ENCODE measurements at regions not wholly inside any gene's neighbourhood (a gene's known extent, or its start where the extent isn't known, plus 50 kb on each side); places are given as distances from the start of the nearest gene placed in this dataset.

DNA sequence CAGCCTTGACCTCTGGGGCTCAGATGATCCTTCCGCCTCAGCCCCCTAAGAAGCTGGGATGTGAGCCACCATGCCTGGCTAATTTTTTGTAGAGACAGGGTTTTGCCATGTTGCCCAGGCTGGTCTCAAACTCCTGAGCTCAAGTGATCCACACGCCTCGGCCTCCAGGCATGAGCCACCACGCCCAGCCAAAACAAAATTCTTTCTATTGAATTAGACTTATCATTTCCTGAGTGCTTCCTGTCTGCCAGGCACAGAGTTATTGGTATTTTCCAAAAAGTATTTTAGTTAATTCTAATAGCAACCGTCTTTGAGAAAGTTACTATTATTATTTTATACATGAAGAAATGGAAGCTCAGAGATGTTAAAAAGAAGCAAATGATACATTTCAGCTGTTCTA, 61.4 kb upstream of the LMO2 start:
- no peak overlapping the region for H3K4me2 ChIP-seq (ENCODE audit: low read depth, low read length, poor library complexity, severe bottlenecking)
- no peaks in the 10 kb centered on the region for H3K9me3 ChIP-seq (ENCODE audit: insufficient read depth, low read depth, low read length)
- no peaks in the 10 kb centered on the region for H3K27me3 ChIP-seq (ENCODE audit: insufficient read depth, low read length, poor library complexity, severe bottlenecking)
- H4K20me1 ChIP-seq (ENCODE audit: insufficient read depth, low read length, poor library complexity, severe bottlenecking): no peaks in the 10 kb centered on the region
- no peaks in the 10 kb centered on the region for H3K4me1 ChIP-seq (ENCODE audit: insufficient read depth, low read length, poor library complexity, severe bottlenecking)
- H3K4me3 ChIP-seq (ENCODE audit: low read length, poor library complexity, severe bottlenecking): no peak overlapping the region
- H3K9me2 ChIP-seq (replicated peaks; ENCODE audit: low read depth, low read length): no peaks in the 10 kb centered on the region
- H3K36me3 ChIP-seq (ENCODE audit: insufficient read depth, low read length): no peaks in the 10 kb centered on the region
- no peak overlapping the region for H3K9ac ChIP-seq (ENCODE audit: low read depth, low read length, poor library complexity, severe bottlenecking)
- H2AFZ ChIP-seq (ENCODE audit: low read length): no peak overlapping the region
- TF ChIP-seq EZH2phosphoT487 (IDR thresholded peaks at IDR 0.05; ENCODE audit: borderline replicate concordance): no peak
- TF ChIP-seq, protein P1, sequence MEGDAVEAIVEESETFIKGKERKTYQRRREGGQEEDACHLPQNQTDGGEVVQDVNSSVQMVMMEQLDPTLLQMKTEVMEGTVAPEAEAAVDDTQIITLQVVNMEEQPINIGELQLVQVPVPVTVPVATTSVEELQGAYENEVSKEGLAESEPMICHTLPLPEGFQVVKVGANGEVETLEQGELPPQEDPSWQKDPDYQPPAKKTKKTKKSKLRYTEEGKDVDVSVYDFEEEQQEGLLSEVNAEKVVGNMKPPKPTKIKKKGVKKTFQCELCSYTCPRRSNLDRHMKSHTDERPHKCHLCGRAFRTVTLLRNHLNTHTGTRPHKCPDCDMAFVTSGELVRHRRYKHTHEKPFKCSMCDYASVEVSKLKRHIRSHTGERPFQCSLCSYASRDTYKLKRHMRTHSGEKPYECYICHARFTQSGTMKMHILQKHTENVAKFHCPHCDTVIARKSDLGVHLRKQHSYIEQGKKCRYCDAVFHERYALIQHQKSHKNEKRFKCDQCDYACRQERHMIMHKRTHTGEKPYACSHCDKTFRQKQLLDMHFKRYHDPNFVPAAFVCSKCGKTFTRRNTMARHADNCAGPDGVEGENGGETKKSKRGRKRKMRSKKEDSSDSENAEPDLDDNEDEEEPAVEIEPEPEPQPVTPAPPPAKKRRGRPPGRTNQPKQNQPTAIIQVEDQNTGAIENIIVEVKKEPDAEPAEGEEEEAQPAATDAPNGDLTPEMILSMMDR (conservative IDR thresholded peaks at IDR 0.05; ENCODE audit: low read length): no peak
- no peaks in the 10 kb centered on the region for H3F3A ChIP-seq (ENCODE audit: low read depth)
- H3K79me2 ChIP-seq (ENCODE audit: insufficient read depth, low read length): no peaks in the 10 kb centered on the region

DNA sequence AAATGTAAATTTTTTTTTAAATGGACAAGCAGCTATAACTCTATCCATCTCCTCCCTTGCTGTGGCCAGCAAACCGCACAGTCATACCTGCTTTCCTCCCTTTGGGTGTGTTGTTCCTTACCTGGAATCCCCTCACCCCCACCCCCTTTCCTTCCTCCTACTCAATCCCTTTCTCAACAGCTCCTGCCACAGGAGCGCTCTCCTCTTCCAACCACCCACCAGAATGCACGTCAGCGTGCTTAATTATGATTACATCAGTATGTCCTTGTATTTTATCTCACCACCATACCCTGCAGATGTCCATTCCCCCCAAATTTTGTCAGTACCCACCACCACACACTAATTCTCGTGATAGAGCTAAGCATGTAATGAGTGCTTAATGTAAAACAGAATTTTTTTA, 60.9 kb upstream of the LMO2 start:
- H4K20me1 ChIP-seq (ENCODE audit: insufficient read depth, low read length, poor library complexity, severe bottlenecking): no peaks in the 10 kb centered on the region
- no peaks in the 10 kb centered on the region for H3K9me3 ChIP-seq (ENCODE audit: insufficient read depth, low read depth, low read length)
- no peaks in the 10 kb centered on the region for H3K27me3 ChIP-seq (ENCODE audit: insufficient read depth, low read length, poor library complexity, severe bottlenecking)
- H3K79me2 ChIP-seq (ENCODE audit: insufficient read depth, low read length): no peaks in the 10 kb centered on the region
- H3K4me3 ChIP-seq (ENCODE audit: low read length, poor library complexity, severe bottlenecking): no peak overlapping the region
- TF ChIP-seq, protein P1 (conservative IDR thresholded peaks at IDR 0.05; ENCODE audit: low read length): no peak
- TF ChIP-seq EZH2phosphoT487 (IDR thresholded peaks at IDR 0.05; ENCODE audit: borderline replicate concordance): no peak
- H3K9me2 ChIP-seq (replicated peaks; ENCODE audit: low read depth, low read length): no peaks in the 10 kb centered on the region
- H3F3A ChIP-seq (ENCODE audit: low read depth): no peaks in the 10 kb centered on the region
- no peak overlapping the region for H3K4me2 ChIP-seq (ENCODE audit: low read depth, low read length, poor library complexity, severe bottlenecking)
- no peaks in the 10 kb centered on the region for H3K4me1 ChIP-seq (ENCODE audit: insufficient read depth, low read length, poor library complexity, severe bottlenecking)
- H3K9ac ChIP-seq (ENCODE audit: low read depth, low read length, poor library complexity, severe bottlenecking): no peak overlapping the region
- no peak overlapping the region for H2AFZ ChIP-seq (ENCODE audit: low read length)
- no peaks in the 10 kb centered on the region for H3K36me3 ChIP-seq (ENCODE audit: insufficient read depth, low read length)

DNA sequence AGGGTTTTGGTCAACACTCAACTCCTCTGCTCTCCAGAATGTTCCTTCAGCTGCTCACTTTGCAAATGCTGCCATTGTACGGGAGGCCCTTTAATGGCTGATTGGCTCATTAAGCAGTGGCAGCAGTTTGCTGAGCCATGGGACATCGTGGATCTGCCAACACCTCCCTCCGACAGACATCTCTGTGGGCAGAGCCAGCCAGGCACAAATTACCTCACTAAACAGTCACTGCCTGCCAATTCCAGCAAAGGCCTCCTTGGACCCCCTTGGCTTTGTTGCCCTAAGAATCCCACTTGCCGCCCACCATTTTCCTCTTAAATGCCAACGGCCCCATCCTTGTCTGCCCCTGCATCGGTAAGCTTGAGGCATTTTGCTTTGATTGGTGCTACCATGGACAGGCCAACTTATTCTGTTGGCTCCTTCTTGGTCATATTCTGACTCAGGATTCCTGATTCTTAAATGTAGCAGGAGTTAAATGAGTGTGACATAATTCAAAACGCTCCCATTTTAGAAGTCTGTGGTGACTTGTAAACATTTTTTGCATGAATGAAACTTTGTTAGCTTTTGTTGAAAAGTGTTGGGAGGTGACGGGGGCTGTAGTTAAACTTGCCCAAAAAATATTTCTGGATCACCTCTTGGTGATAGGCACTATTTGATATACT, 57.5 kb upstream of the LMO2 start:
- H3K4me1 ChIP-seq (ENCODE audit: insufficient read depth, low read length, poor library complexity, severe bottlenecking): no peaks in the 10 kb centered on the region
- H3K36me3 ChIP-seq (ENCODE audit: insufficient read depth, low read length): no peaks in the 10 kb centered on the region
- H3K4me3 ChIP-seq (ENCODE audit: low read length, poor library complexity, severe bottlenecking): no peak overlapping the region
- H3K4me2 ChIP-seq (ENCODE audit: low read depth, low read length, poor library complexity, severe bottlenecking): no peak overlapping the region
- H3K9ac ChIP-seq (ENCODE audit: low read depth, low read length, poor library complexity, severe bottlenecking): no peak overlapping the region
- no peaks in the 10 kb centered on the region for H3K9me2 ChIP-seq (replicated peaks; ENCODE audit: low read depth, low read length)
- TF ChIP-seq, protein P1 (conservative IDR thresholded peaks at IDR 0.05; ENCODE audit: low read length): no peak
- TF ChIP-seq EZH2phosphoT487 (IDR thresholded peaks at IDR 0.05; ENCODE audit: borderline replicate concordance): no peak
- no peaks in the 10 kb centered on the region for H4K20me1 ChIP-seq (ENCODE audit: insufficient read depth, low read length, poor library complexity, severe bottlenecking)
- H3K27me3 ChIP-seq (ENCODE audit: insufficient read depth, low read length, poor library complexity, severe bottlenecking): no peaks in the 10 kb centered on the region
- H2AFZ ChIP-seq (ENCODE audit: low read length): no peak overlapping the region
- H3F3A ChIP-seq (ENCODE audit: low read depth): no peaks in the 10 kb centered on the region
- no peaks in the 10 kb centered on the region for H3K9me3 ChIP-seq (ENCODE audit: insufficient read depth, low read depth, low read length)
- no peaks in the 10 kb centered on the region for H3K79me2 ChIP-seq (ENCODE audit: insufficient read depth, low read length)
